ENCODE measurements at regions not wholly inside any gene's neighbourhood (a gene's known extent, or its start where the extent isn't known, plus 50 kb on each side); places are given as distances from the start of the nearest gene placed in this dataset.

- no peak for DNase-seq
Observed at GRCh38 chr6:22888163-22888752, 318.9 kb downstream of the HDGFL1 start.

DNA sequence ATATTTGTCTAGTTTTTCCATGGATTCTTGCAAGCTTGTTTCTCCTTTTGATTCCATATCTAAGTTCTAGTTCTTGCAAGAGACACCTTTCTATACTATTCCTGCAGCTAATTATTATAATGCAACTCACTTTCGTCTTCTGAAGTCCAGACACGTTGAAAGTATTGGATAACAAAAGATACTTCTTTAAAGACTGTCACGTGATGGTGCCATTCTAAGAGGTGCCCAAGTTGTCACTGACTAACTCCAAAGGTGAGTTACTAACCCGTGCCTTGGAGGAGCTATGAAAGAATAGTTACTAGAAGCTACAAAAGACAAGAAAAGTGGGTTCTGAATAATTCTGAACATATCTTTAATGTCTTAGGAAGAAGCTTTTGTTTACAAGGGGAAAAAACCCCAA is 322.6 kb downstream of the HDGFL1 start:
- DNase-seq: no peak

- DNase-seq: no peak
Observed at GRCh38 chr6:22892452-22892851, 323.1 kb downstream of the HDGFL1 start.

GRCh38 chr6:22896696-22897095 is 327.3 kb downstream of the HDGFL1 start:
- no peak for DNase-seq

GRCh38 chr6:22899426-22899825 is 330.1 kb downstream of the HDGFL1 start:
- no peak for DNase-seq

GRCh38 chr6:22903826-22904225 is 334.5 kb downstream of the HDGFL1 start:
- no peak for DNase-seq

DNA sequence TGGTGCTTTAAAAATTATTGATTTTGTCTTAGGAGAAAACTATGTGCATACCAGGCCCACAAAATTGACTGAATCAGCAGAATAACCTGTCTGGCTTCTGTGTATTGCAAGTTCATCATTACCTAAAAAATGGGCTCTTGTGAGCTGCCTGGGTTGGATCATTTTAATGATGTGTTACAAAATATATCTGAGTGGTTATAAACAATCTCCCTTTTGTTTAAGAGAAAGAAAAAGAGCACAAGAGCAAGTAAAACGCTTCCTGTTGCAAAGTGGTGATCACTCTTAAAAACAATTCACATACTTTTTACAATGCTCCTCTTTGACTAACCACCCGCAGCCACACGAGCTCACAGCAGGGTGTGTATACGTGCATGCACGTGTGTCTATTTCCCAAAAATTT is 335.1 kb downstream of the HDGFL1 start:
- DNase-seq: no peak

DNA sequence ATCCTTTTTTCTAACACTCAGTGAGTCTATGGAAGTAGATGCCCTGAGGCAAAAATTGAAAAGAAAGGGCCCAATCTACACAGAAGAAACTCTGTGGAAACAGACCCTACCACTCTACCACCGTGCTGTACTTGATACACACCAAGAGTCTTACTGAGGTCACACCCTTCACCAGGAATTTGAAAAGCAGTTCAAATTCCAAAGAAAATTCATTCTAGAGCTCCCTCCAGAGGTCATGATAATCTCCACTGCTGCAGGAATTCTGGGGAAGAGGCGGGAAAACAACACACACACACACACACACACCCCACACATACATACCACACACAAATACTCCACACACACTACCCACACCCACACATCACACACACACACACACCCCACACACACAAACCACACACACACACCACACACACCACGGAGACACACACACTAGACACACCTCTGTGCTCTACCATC is 336.8 kb downstream of the HDGFL1 start:
- no peak for DNase-seq

- no peak for DNase-seq
Observed at GRCh38 chr6:22907085-22907484, 337.7 kb downstream of the HDGFL1 start.

GRCh38 chr6:22910370-22910769 is 341.0 kb downstream of the HDGFL1 start:
- DNase-seq: no peak

- no peak for DNase-seq
Observed at GRCh38 chr6:22913612-22914011, 344.2 kb downstream of the HDGFL1 start.

- DNase-seq: no peak
Observed at GRCh38 chr6:22917344-22917743, 348.0 kb downstream of the HDGFL1 start.

GRCh38 chr6:22921828-22922227 is 352.5 kb downstream of the HDGFL1 start:
- DNase-seq: no peak

DNA sequence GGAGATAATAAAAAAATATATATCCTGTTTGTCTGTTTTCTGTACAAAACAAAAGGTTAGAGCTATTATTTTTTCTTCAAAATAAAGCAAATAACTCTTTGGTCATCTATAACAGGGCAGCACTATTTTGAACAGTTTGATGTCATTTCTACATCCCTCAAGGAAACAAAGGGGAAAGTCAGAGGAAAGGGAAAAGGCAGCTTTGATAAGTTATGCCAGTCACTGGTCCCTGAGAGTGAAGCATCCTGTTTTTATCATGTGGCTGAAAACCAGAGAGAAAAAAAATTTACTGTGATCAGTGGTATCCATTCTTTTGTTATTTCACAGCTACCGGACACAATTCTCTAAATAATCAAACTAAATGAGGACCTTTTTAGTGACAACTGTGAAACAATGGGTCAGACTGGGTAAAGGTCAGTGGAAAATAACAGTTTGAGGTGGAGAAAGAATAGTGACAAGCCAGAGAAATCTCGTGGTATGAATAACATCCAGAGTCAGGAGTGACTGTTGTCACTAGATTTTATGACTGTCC is 356.0 kb downstream of the HDGFL1 start:
- no peak for DNase-seq

DNA sequence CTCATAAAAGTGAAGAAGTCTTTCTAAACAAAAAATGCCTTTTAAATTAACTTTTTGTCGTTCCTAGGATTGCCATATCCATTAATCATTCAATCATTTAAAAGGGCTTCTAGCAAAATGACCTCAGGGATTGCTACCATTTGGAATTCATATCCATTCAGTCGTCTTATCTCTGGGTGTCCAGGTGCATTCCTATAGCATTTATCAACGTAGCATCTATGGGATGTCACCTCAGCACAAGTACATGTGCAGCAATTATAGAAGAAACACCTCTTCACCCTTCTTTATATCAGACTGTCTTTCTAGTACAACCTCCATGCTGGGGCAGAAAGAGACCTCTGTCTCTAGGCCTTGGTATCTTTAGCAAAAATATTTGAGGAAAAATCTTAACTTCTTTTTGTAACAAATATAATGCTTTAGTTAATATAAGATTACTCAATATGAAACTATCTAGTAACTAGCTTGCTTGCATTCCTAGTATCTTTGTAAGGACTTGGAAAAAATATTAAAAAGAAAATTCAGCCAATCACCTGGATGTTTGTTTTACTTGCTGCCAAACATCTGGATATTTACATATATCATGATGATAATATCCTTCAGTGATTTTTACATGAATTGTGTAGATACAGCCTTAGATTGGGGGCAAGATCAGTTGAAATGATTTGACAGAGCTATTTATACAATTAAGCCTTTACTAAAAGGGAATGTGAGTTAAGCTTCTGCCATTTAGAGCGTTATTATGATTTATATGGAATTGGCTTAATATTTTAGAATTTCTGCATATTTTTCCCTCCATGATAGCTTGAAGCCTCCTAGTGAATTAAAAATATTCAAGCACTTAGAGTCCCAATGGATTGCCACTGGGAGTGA is 356.8 kb downstream of the HDGFL1 start:
- DNase-seq: no peak

DNA sequence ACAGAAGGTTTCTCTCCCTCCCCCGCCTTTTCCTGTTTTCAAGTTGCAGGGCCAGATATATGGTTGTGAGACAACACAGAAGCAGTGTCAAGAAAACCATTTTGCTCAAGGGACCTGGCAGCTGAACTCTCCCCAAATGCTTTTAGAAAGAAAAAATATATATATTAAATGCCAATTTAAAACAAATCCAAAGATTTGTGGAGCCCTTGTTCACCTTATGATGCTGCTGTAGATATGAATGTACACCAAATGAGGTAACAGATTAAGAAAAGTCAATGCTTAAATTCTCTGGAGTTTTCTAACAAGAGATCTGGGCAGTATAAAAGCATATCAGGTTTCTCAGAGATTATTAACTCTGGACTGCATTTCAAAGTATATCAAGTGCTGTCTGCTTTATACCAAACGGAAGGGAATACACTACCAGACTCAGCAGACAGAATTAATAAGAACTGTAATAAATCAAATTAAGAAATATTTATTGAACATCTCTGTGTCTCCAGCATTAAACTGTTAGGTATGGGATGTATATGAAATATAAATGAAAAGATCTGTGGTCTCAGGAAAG is 357.5 kb downstream of the HDGFL1 start:
- no peak for DNase-seq

DNA sequence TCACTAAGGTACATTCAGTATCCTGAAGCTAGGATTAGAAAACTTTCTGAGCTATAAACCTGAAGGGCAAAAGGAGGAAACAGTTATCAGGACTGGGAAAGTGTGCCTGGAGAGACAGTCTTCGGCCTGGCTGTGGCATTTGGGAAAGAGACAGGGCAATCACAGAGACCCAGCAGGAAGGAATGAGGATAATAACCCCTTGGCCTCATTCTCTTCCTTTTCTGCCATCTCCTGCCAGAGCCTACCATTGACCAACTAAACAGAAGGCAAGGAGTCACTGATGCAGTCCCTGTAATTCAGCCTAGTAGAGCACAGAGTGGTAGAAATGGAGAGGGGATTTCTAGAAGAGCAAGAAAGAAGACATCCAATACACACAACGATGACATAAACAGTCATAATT is 359.4 kb downstream of the HDGFL1 start:
- DNase-seq: no peak

- DNase-seq: no peak
Observed at GRCh38 chr6:22929311-22929985, 360.1 kb downstream of the HDGFL1 start.

DNA sequence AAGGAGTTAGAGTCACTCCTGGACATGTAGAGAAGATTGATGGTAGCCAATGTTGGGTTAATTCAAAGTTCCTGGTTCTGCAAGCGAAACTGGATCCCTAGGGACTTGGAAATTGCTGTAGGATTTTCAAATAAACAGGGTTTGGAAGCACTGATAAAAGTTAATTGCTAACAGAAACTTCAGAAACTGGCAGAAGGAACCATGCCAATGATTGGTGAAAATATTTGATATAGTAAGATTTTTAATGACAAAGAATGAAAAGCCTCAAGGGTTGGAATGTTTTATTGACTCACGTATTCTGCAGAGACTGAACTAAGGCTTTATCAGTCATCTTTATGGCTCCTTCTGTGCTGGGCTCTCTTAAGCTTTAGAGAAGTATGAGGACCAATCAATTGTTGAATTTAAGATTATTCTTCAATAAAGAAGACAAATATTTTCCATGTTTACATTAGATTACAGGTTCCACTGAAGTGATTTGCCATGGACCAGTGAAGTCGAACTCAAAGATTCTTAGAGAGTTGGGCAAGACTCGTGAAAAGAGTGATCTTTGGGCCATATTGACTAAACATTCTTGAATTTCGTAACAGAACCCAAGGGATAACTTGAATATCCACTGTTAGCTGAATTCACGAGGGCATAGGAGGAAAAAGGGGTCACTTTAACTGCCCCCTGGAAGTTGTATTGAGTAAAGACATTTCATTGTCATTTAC is 371.4 kb downstream of the HDGFL1 start:
- no peak for DNase-seq

DNA sequence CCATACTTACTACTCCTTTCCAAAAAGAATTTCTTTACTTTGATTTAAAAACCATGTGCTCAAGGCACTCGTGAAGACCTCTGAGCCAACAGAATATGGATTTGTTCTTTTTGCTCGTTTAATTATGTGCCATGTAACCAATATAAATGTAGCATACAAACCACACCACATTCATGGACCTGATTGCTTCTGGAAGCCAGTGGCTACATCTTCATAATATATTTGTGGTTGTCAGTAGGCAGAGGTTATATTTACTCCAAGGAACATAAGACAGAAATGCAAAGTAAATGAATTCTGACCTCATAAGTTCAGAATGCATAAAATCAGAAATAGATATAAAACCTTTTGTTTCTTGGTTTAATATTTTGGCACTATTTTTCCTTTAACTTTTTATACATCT is 373.0 kb downstream of the HDGFL1 start:
- DNase-seq: no peak

DNA sequence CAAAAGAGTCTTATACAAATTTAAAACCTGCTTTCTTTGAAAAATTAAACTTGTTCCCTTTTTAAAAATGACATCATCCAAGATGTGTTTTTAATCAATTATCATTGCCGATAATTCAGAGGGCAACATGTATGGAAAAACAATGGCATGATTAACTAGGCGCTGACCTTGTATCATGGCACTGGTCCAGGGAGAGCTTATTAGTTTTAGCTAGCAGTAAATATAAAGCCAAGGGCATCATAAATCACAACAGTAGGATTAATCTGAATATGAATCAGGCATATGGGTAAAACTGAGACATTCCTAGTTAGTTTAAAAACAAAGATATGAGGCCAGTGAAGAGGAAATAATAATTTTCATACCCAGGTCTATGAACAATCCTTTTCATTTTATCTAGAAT is 374.0 kb downstream of the HDGFL1 start:
- no peak for DNase-seq

- no peak for DNase-seq
Observed at GRCh38 chr6:22949967-22950366, 380.6 kb downstream of the HDGFL1 start.

DNA sequence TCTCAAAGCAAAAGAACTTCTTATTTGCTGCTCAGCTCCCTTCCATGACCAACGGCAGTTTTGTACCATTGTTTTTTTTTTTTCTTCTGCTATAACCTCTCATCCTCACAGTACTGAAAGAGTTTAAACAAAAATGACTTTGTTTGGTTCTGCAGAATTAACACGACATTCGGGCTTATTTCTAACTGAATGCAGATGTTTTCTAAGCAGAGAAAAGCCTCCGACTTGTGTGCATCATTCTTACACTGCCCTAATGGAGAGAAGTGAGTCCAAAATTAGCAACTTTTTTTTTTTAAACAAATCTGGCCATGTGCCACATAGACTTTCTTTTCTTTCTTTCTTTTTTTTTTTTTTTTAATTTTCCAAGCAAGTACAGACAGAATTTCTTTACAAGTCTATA is 382.7 kb downstream of the HDGFL1 start:
- no peak for DNase-seq

All from NCI-H1694 treated with DMSO at 0.1 percent for 48 hours (cell line).